ENCODE measurements at regions not wholly inside any gene's neighbourhood (a gene's known extent, or its start where the extent isn't known, plus 50 kb on each side); places are given as distances from the start of the nearest gene placed in this dataset.

DNA sequence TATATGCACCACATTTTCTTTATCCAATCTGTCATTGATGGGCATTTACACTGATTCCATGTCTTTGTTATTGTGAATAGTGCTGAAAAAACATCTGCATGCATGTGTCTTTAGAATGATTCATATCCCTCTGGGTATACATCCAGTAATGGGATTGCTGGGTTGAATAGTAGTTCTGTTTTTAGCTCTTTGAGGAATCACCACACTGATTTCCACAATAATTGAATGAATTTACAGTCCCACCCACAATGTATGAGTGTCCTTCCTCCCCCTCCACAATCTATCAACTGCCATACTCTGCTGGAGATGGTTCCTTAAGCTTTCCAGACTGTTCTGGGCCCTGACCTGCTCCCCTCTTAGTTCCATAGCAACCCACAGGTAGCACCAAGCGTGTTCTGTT is 667.0 kb downstream of the LIG4 start:
- CTCF ChIA-PET, result no interaction called here

DNA sequence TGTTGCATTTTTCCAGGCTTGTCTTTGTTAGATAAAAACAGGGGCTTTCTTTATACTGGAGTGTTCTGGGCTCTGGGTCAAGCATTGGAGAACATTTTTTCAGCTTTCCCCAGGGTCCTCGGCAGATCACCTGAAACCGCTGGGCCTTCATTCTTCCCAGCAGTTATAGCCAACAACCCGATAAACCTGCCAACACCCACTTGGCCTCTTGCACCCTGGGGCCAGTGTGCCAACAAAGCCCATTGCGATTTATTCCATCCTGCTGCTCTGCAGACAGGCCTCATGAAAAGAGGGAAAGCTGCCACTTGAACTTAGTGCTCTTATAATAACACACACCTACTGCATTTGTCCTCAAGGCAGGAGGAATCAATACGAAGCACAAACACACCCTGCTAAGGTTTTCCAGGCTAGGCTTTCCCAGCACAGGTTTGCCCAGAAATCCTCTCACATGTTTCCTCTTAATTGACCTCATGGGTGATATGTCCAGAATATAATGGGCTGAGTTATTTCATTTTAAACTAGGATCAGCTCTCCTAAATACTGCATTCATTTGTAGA is 669.3 kb downstream of the LIG4 start:
- Histone ChIP-seq H3K27ac (ENCODE audit: low read length) (no peak overlapping the region), H2AFZ (ENCODE audit: low read length) (no peak overlapping the region), H3K79me2 (ENCODE audit: low read length) (no peaks in the 10 kb centered on the region), H3K27me3 (ENCODE audit: low read length) (no peaks in the 10 kb centered on the region), H3K4me2 (ENCODE audit: low read length) (no peak overlapping the region), H4K20me1 (ENCODE audit: low read length) (no peaks in the 10 kb centered on the region), H3K9ac (ENCODE audit: low read length) (no peak overlapping the region), H3F3A (ENCODE audit: low read length, unreplicated experiment) (no peaks in the 10 kb centered on the region), H3K9me3 (ENCODE audit: low read length) (no peaks in the 10 kb centered on the region), H3K36me3 (ENCODE audit: low read depth, low read length) (no peaks in the 10 kb centered on the region), H3K4me3 (ENCODE audit: low read length) (no peak overlapping the region), H3K9me2 (replicated peaks; ENCODE audit: low read length) (no peaks in the 10 kb centered on the region), H3K4me1 (ENCODE audit: insufficient read depth, low read length) (no peaks in the 10 kb centered on the region)
- intact Hi-C loops (cut with micrococcal nuclease), result no loop called here
- DNase-seq (no peak), ATAC-seq (no peak)
- no TSS peak for BruUV-seq (replicated peaks)
- no peak for TF ChIP-seq EZH2phosphoT487 (IDR thresholded peaks at IDR 0.05; ENCODE audit: borderline replicate concordance, low read length)
- TF ChIP-seq CTCF (conservative IDR thresholded peaks at IDR 0.05; ENCODE audit: low read depth, low read length), result no peak
- TF ChIP-seq EZH2 (IDR thresholded peaks at IDR 0.05; ENCODE audit: low read length, unreplicated experiment), result no peak
- CTCF ChIA-PET, result no interaction called here
- POLR2A ChIA-PET (ENCODE audit: unreplicated experiment), result no interaction called here

More for the DNA sequence above, 667.0 kb downstream of the LIG4 start:
- Histone ChIP-seq H3K4me3 (ENCODE audit: low read length) (no peak overlapping the region), H3K9me3 (ENCODE audit: low read length) (no peaks in the 10 kb centered on the region), H2AFZ (ENCODE audit: low read length) (no peak overlapping the region), H3K79me2 (ENCODE audit: low read length) (no peaks in the 10 kb centered on the region), H3F3A (ENCODE audit: low read length, unreplicated experiment) (no peaks in the 10 kb centered on the region), H3K27me3 (ENCODE audit: low read length) (no peaks in the 10 kb centered on the region), H3K9me2 (replicated peaks; ENCODE audit: low read length) (no peaks in the 10 kb centered on the region), H3K4me2 (ENCODE audit: low read length) (no peak overlapping the region), H4K20me1 (ENCODE audit: low read length) (no peaks in the 10 kb centered on the region), H3K27ac (ENCODE audit: low read length) (no peak overlapping the region), H3K4me1 (ENCODE audit: insufficient read depth, low read length) (no peaks in the 10 kb centered on the region), H3K9ac (ENCODE audit: low read length) (no peak overlapping the region), H3K36me3 (ENCODE audit: low read depth, low read length) (no peaks in the 10 kb centered on the region)
- DNase-seq, result no peak
- POLR2A ChIA-PET (ENCODE audit: unreplicated experiment), result no interaction called here
- no peak for ATAC-seq
- no TSS peak for BruUV-seq (replicated peaks)
- intact Hi-C loops (cut with micrococcal nuclease), result no loop called here
- TF ChIP-seq CTCF (conservative IDR thresholded peaks at IDR 0.05; ENCODE audit: low read depth, low read length) (no peak), EZH2 (IDR thresholded peaks at IDR 0.05; ENCODE audit: low read length, unreplicated experiment) (no peak), EZH2phosphoT487 (IDR thresholded peaks at IDR 0.05; ENCODE audit: borderline replicate concordance, low read length) (no peak)

DNA sequence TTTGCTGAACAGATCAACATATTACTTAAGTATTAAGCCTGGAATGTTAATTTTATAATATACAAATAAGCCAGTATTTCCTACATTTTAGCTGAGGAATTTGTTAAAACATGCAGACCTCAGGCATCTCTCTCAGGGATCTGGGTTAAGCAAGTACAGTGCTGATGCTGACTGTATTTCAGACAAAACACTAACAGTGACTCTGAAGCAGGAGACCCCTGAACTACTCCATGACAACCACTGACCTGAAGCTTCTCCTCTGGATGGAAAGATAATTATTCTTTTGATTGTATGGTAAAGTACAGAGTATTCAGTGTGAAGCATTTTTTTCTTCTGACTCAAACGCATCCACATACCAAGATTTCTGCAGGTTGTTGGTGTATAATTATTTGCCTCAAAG is 680.8 kb downstream of the LIG4 start:
- Histone ChIP-seq H3K36me3 (ENCODE audit: low read depth, low read length) (no peaks in the 10 kb centered on the region), H3K4me1 (ENCODE audit: insufficient read depth, low read length) (no peaks in the 10 kb centered on the region), H3K9me2 (replicated peaks; ENCODE audit: low read length) (no peaks in the 10 kb centered on the region), H3K79me2 (ENCODE audit: low read length) (no peaks in the 10 kb centered on the region), H3K4me3 (ENCODE audit: low read length) (no peak overlapping the region), H3F3A (ENCODE audit: low read length, unreplicated experiment) (no peaks in the 10 kb centered on the region), H3K27me3 (ENCODE audit: low read length) (no peaks in the 10 kb centered on the region), H3K9me3 (ENCODE audit: low read length) (no peaks in the 10 kb centered on the region), H3K4me2 (ENCODE audit: low read length) (no peak overlapping the region), H3K9ac (ENCODE audit: low read length) (no peak overlapping the region), H4K20me1 (ENCODE audit: low read length) (no peaks in the 10 kb centered on the region), H2AFZ (ENCODE audit: low read length) (no peak overlapping the region), H3K27ac (ENCODE audit: low read length) (no peak overlapping the region)
- no peak for ATAC-seq
- DNase-seq, result no peak
- no TSS peak for BruUV-seq (replicated peaks)
- ChIA-PET POLR2A (ENCODE audit: unreplicated experiment) (no interaction called here), CTCF (no interaction called here)
- TF ChIP-seq CTCF (conservative IDR thresholded peaks at IDR 0.05; ENCODE audit: low read depth, low read length) (no peak), EZH2 (IDR thresholded peaks at IDR 0.05; ENCODE audit: low read length, unreplicated experiment) (no peak), EZH2phosphoT487 (IDR thresholded peaks at IDR 0.05; ENCODE audit: borderline replicate concordance, low read length) (no peak)
- intact Hi-C loops (cut with micrococcal nuclease), result no loop called here

All from PC-3 (cell line).